Choroid plexus epithelial cell (primary cell): ENCODE measurements at regions not wholly inside any gene's neighbourhood (a gene's known extent, or its start where the extent isn't known, plus 50 kb on each side); places are given as distances from the start of the nearest gene placed in this dataset.
A peak's percentile ranks its signal among the peaks of the same experiment; 100 is the strongest.

Experiments
- DNase-seq: peaks from one replicate; pipeline ENCODE4 v3.0.0-alpha.2; 2010; ENCODE audit warnings: low read depth
- H3K4me3 ChIP-seq: 2 replicates; pipeline ENCODE4 v1.5.1; 2011; ENCODE audit warnings: low read depth, mild to moderate bottlenecking, control low read depth, low read length, moderate library complexity
- CTCF ChIP-seq: conservative IDR thresholded peaks from 2 replicates; pipeline ENCODE4 v1.5.1; 2011; ENCODE audit warnings: low read depth, mild to moderate bottlenecking, control low read depth, inconsistent platforms, low read length, moderate library complexity

GRCh38 chr3:30206051-30206450 is 400.4 kb upstream of the TGFBR2 start:
- no peak for DNase-seq

GRCh38 chr3:30221619-30222018 is 384.8 kb upstream of the TGFBR2 start:
- no peak overlapping the region for H3K4me3 ChIP-seq
- TF ChIP-seq CTCF = no peak
- peak; percentile 45 for DNase-seq

More at GRCh38 chr3:30206051-30206450, 400.4 kb upstream of the TGFBR2 start:
- TF ChIP-seq CTCF = no peak
- no peak overlapping the region for H3K4me3 ChIP-seq

GRCh38 chr3:30222441-30222840 is 384.0 kb upstream of the TGFBR2 start:
- TF ChIP-seq CTCF = no peak
- no peak overlapping the region for H3K4me3 ChIP-seq
- no peak for DNase-seq

- DNase-seq = no peak
- H3K4me3 ChIP-seq = no peak overlapping the region
- no peak for TF ChIP-seq CTCF
These were observed 381.4 kb upstream of the TGFBR2 start for GRCh38 chr3:30225021-30225420.

- TF ChIP-seq CTCF = no peak
- no peak overlapping the region for H3K4me3 ChIP-seq
- DNase-seq = no peak
These were observed 379.7 kb upstream of the TGFBR2 start for GRCh38 chr3:30226601-30227151.

- H3K4me3 ChIP-seq = no peak overlapping the region
- DNase-seq = peak; percentile 98
These were observed 378.7 kb upstream of the TGFBR2 start for GRCh38 chr3:30227571-30228301.

More at GRCh38 chr3:30227571-30228301, 378.7 kb upstream of the TGFBR2 start:
- no peak for TF ChIP-seq CTCF
